ENCODE measurements at regions not wholly inside any gene's neighbourhood (a gene's known extent, or its start where the extent isn't known, plus 50 kb on each side); places are given as distances from the start of the nearest gene placed in this dataset.

DNA sequence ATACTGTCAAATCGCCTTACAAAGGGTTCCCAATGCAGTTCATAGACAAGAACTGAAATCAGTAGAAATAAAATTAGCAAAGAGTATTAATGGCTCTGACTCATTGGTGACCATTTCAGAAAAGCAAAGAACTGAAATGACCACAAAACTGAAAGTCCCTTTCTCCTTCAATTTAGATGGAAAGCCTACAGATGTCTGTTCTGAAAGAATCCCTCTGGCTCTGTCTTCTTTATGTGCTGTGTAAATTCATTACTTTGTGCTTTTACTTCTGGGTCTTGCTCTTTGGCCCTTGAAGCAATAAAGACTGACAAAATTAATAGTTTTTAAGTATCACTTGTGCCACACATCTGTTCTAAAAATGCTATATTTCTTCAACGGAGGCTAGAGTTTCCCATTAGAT is 62.7 kb upstream of the GPR89A start:
- no peak for TF ChIP-seq FOSL2 (IDR thresholded peaks at IDR 0.05)
- no peak for TF ChIP-seq FOSL2 (CRISPR knock-in tag; IDR thresholded peaks at IDR 0.05)
- TF ChIP-seq ESRRA (IDR thresholded peaks at IDR 0.05; ENCODE audit: borderline replicate concordance, low read length) = no peak
- no peak for TF ChIP-seq MAFK (IDR thresholded peaks at IDR 0.05; ENCODE audit: partially characterized antibody)
- TF ChIP-seq ZNF302 (CRISPR knock-in tag; IDR thresholded peaks at IDR 0.05) = no peak
- TF ChIP-seq, protein P1, sequence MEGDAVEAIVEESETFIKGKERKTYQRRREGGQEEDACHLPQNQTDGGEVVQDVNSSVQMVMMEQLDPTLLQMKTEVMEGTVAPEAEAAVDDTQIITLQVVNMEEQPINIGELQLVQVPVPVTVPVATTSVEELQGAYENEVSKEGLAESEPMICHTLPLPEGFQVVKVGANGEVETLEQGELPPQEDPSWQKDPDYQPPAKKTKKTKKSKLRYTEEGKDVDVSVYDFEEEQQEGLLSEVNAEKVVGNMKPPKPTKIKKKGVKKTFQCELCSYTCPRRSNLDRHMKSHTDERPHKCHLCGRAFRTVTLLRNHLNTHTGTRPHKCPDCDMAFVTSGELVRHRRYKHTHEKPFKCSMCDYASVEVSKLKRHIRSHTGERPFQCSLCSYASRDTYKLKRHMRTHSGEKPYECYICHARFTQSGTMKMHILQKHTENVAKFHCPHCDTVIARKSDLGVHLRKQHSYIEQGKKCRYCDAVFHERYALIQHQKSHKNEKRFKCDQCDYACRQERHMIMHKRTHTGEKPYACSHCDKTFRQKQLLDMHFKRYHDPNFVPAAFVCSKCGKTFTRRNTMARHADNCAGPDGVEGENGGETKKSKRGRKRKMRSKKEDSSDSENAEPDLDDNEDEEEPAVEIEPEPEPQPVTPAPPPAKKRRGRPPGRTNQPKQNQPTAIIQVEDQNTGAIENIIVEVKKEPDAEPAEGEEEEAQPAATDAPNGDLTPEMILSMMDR (IDR thresholded peaks at IDR 0.05) = no peak
- no peak for TF ChIP-seq HDAC2 (IDR thresholded peaks at IDR 0.05)
- TF ChIP-seq RAD21 (conservative IDR thresholded peaks at IDR 0.05 in 1 of 2, IDR thresholded peaks at IDR 0.05 in 1 of 2) = no peak
- TF ChIP-seq EP300 (IDR thresholded peaks at IDR 0.05) = no peak
- no peak for TF ChIP-seq CEBPB (IDR thresholded peaks at IDR 0.05)
- TF ChIP-seq, protein P2, sequence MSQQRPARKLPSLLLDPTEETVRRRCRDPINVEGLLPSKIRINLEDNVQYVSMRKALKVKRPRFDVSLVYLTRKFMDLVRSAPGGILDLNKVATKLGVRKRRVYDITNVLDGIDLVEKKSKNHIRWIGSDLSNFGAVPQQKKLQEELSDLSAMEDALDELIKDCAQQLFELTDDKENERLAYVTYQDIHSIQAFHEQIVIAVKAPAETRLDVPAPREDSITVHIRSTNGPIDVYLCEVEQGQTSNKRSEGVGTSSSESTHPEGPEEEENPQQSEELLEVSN (IDR thresholded peaks at IDR 0.05; ENCODE audit: borderline replicate concordance, low read depth) = no peak
- TF ChIP-seq RCOR1 (IDR thresholded peaks at IDR 0.05; ENCODE audit: low read depth, low read length) = no peak
- no peak for TF ChIP-seq ZSCAN20 (CRISPR knock-in tag; IDR thresholded peaks at IDR 0.05)
